ENCODE measurements at regions not wholly inside any gene's neighbourhood (a gene's known extent, or its start where the extent isn't known, plus 50 kb on each side); places are given as distances from the start of the nearest gene placed in this dataset.

GRCh38 chr17:49899588-49899987, 51.7 kb upstream of the TAC4 start:
- TF ChIP-seq CTCF (IDR thresholded peaks at IDR 0.05; ENCODE audit: insufficient read depth, low read length) (no peak), GABPA (IDR thresholded peaks at IDR 0.05; ENCODE audit: low read depth) (no peak), POLR2AphosphoS5 (IDR thresholded peaks at IDR 0.05; ENCODE audit: low read depth) (no peak)
- TF ChIP-seq, protein P1, sequence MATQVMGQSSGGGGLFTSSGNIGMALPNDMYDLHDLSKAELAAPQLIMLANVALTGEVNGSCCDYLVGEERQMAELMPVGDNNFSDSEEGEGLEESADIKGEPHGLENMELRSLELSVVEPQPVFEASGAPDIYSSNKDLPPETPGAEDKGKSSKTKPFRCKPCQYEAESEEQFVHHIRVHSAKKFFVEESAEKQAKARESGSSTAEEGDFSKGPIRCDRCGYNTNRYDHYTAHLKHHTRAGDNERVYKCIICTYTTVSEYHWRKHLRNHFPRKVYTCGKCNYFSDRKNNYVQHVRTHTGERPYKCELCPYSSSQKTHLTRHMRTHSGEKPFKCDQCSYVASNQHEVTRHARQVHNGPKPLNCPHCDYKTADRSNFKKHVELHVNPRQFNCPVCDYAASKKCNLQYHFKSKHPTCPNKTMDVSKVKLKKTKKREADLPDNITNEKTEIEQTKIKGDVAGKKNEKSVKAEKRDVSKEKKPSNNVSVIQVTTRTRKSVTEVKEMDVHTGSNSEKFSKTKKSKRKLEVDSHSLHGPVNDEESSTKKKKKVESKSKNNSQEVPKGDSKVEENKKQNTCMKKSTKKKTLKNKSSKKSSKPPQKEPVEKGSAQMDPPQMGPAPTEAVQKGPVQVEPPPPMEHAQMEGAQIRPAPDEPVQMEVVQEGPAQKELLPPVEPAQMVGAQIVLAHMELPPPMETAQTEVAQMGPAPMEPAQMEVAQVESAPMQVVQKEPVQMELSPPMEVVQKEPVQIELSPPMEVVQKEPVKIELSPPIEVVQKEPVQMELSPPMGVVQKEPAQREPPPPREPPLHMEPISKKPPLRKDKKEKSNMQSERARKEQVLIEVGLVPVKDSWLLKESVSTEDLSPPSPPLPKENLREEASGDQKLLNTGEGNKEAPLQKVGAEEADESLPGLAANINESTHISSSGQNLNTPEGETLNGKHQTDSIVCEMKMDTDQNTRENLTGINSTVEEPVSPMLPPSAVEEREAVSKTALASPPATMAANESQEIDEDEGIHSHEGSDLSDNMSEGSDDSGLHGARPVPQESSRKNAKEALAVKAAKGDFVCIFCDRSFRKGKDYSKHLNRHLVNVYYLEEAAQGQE (IDR thresholded peaks at IDR 0.05; ENCODE audit: insufficient replicate concordance, low read depth), result no peak
